Forelimb muscle (tissue), 1 donor: ENCODE measurements at regions not wholly inside any gene's neighbourhood (a gene's known extent, or its start where the extent isn't known, plus 50 kb on each side); places are given as distances from the start of the nearest gene placed in this dataset.
"Not testable (repeated sequence)": the region's sequence is repeated elsewhere in the genome, so short reads cannot be mapped to it uniquely, and the experiment has no call there.

Experiments used
- DNase-seq: peaks from one replicate; pipeline ENCODE4 v3.0.0-alpha.2; 2013; ENCODE audit warnings: low read depth

GRCh38 chr1:30207962-30208361 lies 515.4 kb downstream of the MATN1 start:
- not testable (repeated sequence) for DNase-seq

GRCh38 chr1:30206631-30207030 lies 516.8 kb downstream of the MATN1 start:
- not testable (repeated sequence) for DNase-seq

GRCh38 chr1:30204916-30205315 lies 518.5 kb downstream of the MATN1 start:
- DNase-seq, result not testable (repeated sequence)

DNA sequence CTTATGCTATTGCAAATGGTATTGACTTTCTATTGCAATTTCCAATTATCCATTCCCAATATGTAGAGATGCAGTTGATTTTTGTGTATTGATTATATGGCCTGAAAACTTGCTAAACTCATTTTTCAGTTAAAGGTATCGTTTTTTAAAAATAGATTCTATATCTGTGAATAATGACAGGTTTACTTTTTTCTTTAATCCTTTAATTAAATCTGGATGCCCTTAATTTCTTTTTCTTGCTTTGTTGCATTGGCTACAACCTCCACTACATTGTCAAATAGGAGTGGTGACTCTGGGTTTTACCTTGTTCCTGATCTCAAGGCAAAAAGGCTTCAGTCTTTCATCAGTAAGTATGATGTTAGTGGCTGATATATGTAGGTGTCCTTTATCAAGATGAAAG lies 522.4 kb downstream of the MATN1 start:
- no peak for DNase-seq

- DNase-seq, result no peak
Observed at GRCh38 chr1:30200161-30200560, 523.2 kb downstream of the MATN1 start.

DNA sequence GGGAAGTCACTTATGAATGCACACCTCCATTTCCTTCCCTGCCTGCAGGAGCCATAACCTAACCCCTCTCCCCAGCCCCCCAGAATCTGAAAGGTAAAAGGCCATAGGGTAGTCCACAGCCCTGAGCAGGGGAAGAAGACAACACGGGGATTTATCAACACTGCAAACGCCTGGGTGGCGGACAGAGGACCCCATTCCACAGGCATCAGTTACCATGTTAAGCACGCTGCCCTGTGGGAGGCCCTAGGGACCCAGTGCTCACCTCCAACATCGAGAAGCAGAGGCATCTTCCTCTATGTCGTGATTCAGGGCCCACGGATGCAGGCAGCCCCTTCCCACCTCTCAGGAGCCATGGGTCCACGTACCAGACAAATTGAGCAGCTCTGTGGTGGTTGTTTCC lies 523.8 kb downstream of the MATN1 start:
- DNase-seq, result no peak

DNA sequence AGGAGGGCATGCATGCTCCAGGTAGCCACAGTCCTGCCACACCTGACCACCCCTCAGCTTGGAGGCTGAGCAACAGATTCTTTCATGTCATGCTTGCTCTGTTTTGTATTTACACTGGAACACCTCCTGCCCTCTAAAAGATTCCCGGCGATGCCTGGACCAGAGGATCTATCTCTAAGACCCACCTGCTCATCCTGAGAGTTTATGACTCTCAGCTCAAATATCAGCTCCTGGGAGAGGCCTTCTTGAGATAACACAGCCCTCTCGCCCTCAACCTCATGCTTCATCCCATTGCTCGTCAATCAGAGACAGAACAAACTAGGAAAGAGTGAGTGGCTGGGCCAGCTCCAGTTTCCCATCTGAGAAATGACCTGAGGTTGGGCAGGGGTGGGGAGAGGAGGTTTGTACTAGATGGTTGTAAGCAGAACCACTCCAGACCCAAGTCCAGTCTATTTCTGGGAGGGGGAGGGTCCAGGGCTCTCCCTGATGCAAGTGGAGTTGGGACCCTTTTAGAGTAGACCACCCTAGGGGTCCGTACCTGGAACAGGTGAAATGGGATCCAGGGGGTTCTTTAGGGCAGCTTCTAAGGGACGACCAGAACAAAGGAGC lies 524.5 kb downstream of the MATN1 start:
- DNase-seq, result no peak

DNA sequence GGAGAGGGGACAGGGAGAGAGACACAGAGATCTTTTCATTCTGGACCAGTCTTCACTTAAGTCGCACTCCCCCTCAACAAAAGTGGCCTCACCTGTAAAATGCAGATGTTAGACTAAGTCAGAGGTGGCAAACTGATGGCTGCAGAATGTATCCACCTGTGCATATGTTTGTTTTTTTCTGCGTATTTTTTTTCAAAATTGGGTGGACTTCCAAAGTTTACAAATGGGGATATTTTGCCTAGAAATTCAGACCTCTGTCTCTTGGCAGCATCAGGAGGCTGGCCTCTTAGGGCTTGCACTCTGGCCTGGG lies 525.0 kb downstream of the MATN1 start:
- DNase-seq, result no peak

DNA sequence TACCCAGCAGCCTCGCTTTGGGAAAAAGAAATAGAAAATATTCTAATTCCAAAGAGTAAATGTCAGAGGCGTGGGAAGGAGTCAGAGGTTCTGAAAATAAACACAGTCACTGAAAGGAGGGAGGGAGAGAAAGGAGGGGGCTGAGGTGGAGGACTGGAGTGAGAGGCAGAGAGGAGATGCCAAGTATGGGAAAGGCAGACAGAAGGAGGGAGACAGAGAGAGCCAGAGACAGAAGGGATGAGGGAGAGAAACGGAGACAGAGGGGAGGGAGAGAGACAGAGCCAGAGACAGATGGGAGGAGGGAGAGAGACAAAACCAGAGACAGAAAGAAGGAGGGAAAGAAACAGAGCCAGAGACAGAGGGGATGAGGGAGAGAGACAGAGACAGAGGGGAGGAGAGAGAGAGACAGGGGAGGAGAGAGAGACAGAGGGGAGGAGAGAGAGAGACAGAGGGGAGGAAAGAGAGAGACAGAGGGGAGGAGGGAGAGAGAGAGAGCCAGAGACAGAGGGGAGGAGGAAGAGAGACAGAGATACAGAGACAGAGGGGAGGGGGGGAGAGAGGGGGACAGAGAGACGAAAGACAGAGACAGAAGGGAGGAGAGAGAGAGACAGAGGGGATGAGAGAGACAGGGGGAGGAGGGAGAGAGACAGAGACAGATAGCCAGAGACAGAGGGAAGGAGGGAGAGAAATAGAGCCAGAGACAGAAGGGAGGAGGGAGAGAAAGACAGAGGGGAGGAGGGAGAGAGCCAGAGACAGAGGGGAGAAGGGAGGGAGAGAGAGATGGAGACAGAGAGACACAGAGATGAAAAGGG lies 525.5 kb downstream of the MATN1 start:
- no peak for DNase-seq

- DNase-seq, result no peak
Observed at GRCh38 chr1:30196872-30197638, 526.3 kb downstream of the MATN1 start.

GRCh38 chr1:30196457-30196856 lies 526.9 kb downstream of the MATN1 start:
- no peak for DNase-seq

DNA sequence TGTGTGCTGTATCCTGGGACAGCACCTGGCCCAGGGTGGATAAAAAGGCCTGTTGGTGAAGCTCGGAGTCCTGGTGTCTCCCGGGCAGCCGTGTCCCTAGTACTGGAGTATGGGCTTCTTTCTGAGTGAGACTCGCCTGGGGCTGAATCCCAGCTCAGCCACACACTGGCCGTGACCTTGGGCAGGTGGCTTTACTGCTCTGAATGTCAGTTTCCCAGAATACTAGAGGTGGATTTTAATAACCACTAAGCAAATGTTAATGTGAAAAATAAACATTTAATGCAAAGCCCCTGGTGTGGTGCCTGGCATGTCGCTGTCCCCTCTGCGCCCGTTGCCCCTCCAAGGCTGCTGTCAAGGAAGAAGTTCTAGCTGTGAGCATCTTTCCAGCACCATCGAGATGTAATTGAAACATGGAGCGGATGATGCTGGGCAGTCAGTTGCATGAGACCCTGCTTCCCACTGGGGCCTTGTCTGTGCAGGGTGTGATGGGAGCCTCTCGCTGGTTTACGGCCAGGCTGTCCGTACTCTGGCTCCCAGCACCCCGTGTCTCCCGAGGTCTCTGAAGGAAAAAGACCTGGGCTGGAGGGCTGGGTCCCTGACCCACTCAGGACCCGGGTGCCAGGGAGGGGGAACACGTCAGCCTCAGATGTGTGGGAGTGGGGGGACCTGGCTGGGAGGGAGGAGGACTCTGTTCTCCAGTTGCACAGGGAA lies 527.8 kb downstream of the MATN1 start:
- DNase-seq, result no peak

- no peak for DNase-seq
Observed at GRCh38 chr1:30194741-30195423, 528.5 kb downstream of the MATN1 start.

DNA sequence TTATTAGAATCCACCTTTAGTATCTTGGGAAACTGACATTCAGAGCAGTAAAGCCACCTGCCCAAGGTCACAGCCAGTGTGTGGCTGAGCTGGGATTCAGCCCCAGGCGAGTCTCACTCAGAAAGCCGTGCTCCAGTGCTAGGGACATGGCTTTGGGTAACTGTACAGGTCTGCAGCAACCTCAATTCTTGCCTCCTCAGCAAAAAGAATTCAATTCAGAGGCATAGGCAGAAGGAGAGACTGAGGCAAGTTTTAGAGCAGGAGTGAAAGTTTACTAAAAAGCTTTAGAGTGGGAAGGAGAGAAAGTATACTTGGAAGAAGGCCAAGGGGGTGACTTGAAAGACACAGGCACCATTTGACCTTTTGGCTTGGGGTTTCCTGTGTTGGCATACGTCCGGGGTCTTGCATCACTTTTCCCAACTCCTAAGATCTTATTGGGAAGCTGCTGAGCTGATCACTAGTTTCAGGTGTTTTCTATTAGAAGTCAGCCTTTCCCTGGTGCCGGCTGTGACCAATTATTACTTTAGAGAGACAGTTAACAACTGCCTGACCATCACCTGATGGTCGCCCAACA lies 529.3 kb downstream of the MATN1 start:
- no peak for DNase-seq

GRCh38 chr1:30192969-30193630 lies 530.3 kb downstream of the MATN1 start:
- no peak for DNase-seq

- DNase-seq, result peak; percentile 14
Observed at GRCh38 chr1:30191154-30191702, 532.2 kb downstream of the MATN1 start.

DNA sequence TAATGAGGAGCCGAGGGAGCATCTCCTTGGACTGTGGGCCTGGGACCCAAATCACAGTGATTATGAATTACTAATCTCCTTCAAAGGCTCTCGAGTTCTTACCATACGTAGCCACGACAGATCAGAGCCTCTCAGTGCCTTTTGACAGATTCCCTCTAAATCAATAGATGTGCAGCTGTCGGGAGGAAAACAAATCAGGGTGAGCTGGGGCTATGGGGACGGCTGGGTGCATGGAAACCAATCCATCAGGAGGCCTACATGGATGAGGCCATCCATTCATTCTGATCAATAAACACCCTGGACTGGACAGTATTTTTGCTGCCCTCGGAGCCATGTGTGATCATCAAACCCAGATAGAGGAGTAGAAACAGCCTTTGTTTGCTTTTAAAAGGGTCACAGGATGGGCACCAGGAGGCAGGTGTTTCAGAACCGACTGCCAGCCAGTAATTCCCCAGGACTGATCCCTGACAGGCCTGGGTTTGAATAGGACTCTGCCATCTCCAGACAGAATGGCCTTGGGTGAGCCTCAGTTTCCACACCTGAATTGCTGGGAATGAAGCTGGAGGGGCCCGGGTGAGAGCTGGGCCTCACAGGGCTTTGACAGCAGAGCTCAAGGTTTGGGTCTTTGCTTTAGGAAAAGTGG lies 532.8 kb downstream of the MATN1 start:
- DNase-seq, result no peak

DNA sequence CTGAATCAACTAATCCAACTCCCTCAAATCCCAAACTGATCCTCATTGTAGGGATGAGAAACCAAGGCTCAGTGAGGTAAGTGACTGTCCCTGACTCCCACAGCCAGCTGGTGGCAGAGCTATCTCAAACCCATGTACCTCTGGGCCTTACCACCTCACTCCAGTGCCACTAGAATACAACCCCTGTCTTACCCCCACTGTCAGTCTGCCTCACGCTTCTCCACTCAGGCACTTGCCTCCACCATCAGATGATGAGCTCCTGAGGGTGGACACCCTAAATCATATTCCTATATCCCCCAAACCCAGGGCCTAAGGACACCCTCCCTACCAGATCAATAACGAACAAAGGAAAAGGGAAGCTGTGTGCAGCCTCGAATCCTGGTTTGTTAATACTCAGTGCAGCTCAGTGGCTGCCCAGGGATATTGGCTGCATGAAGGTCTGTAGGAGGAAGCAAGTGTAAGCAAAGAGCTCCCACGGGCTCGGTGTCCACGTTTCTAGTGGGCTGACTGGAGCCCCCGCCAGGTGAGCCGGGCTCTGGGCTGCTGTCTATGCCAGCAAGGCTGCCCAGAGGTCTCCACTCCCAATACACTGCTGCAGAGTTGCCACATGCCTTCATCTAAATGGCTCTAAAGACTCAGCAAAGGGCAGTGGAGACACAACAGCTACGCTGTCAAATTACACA lies 533.4 kb downstream of the MATN1 start:
- DNase-seq, result no peak

DNA sequence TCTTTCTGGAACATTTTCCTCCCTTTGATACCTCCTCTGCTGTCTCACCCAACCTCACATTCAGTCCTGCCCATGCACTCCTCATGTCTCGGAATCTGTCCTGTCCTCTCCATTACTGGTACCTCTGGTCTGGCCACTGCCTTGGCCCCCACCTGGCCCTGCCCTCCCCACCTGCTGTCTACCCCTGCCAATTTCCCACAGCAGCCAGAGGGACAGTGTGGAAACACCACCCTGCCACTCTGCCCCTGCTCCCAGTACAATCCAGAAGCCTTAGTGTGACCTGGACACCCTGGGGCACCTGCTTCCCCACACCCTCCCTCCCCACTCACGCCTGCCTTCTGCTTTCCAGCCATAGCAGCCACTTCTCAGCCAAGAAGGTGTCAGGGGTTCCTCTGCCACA lies 534.4 kb downstream of the MATN1 start:
- no peak for DNase-seq
